ENCODE measurements at regions not wholly inside any gene's neighbourhood (a gene's known extent, or its start where the extent isn't known, plus 50 kb on each side); places are given as distances from the start of the nearest gene placed in this dataset.

DNA sequence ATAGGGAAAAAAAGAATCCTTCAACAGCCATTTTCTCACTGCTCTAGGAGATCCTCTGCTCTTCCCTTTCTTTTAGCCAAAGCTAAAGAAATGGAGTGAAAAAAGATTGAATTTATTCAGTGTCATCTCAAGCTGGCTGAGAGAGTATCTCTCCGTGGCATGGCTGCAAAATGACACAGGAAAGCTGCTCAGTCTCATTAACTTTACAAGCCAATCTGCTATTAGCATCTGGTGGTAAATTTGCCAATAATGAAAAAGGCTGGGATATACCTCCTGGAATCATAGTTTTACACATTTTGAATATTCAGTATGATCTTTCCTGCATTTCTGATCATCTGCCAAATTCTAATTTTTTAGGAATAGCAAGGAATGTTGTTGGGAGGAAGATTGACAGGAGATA, 176.8 kb upstream of the CHRM3 start:
- WGBS (ENCODE audit: missing lambda C conversion rate), result 42% methylated on average over 1 of the region's 1 CpG
- ChIA-PET POLR2A (no interaction called here), CTCF (no interaction called here)
- H3K4me1 ChIP-seq, result no peaks in the 10 kb centered on the region
- no peak overlapping the region for H3K4me2 ChIP-seq
- no peak overlapping the region for H3K4me3 ChIP-seq
- no peak for FAIRE-seq
- no peak for TF ChIP-seq JUNB (IDR thresholded peaks at IDR 0.05)
- TF ChIP-seq POLR2AphosphoS2 (conservative IDR thresholded peaks at IDR 0.05; ENCODE audit: low read length), result no peak
- TF ChIP-seq, protein P1, sequence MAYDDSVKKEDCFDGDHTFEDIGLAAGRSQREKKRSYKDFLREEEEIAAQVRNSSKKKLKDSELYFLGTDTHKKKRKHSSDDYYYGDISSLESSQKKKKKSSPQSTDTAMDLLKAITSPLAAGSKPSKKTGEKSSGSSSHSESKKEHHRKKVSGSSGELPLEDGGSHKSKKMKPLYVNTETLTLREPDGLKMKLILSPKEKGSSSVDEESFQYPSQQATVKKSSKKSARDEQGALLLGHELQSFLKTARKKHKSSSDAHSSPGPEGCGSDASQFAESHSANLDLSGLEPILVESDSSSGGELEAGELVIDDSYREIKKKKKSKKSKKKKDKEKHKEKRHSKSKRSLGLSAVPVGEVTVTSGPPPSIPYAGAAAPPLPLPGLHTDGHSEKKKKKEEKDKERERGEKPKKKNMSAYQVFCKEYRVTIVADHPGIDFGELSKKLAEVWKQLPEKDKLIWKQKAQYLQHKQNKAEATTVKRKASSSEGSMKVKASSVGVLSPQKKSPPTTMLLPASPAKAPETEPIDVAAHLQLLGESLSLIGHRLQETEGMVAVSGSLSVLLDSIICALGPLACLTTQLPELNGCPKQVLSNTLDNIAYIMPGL (CRISPR knock-in tag; IDR thresholded peaks at IDR 0.05; ENCODE audit: borderline replicate concordance), result no peak
- TF ChIP-seq ZFP36 (IDR thresholded peaks at IDR 0.05; ENCODE audit: borderline replicate concordance, partially characterized antibody), result no peak
- no peak for TF ChIP-seq ELK1 (IDR thresholded peaks at IDR 0.05; ENCODE audit: low read depth, low read length)
- TF ChIP-seq HES2 (IDR thresholded peaks at IDR 0.05), result no peak
- TF ChIP-seq ZSCAN20 (CRISPR knock-in tag; IDR thresholded peaks at IDR 0.05), result no peak
- TF ChIP-seq ZNF302 (CRISPR knock-in tag; IDR thresholded peaks at IDR 0.05), result no peak
- no peak for TF ChIP-seq HOXB5 (CRISPR knock-in tag; IDR thresholded peaks at IDR 0.05)
- no peak overlapping the region for H3K27ac ChIP-seq
- H3K9me3 ChIP-seq, result no peaks in the 10 kb centered on the region
- no peak for DNase-seq (ENCODE audit: low read depth in 1 of 2, low spot score in 1 of 2)
- ATAC-seq, result no peak

- Histone ChIP-seq H3K27ac (no peak overlapping the region), H3K4me1 (no peaks in the 10 kb centered on the region), H3K9me3 (no peaks in the 10 kb centered on the region), H3K4me3 (no peak overlapping the region), H3K4me2 (no peak overlapping the region)
- TF ChIP-seq HES2 (IDR thresholded peaks at IDR 0.05), result no peak
- TF ChIP-seq REST (IDR thresholded peaks at IDR 0.05), result no peak
- TF ChIP-seq NFE2L2 (conservative IDR thresholded peaks at IDR 0.05; ENCODE audit: low read length), result no peak
- TF ChIP-seq HEYL (CRISPR knock-in tag; IDR thresholded peaks at IDR 0.05), result no peak
- no peak for TF ChIP-seq BCL3 (IDR thresholded peaks at IDR 0.05)
- no peak for TF ChIP-seq CEBPB (IDR thresholded peaks at IDR 0.05)
- no peak for TF ChIP-seq NPAS2 (CRISPR knock-in tag; IDR thresholded peaks at IDR 0.05; ENCODE audit: borderline replicate concordance)
- TF ChIP-seq JUNB (IDR thresholded peaks at IDR 0.05), result no peak
- TF ChIP-seq CHD2 (IDR thresholded peaks at IDR 0.05; ENCODE audit: low read length, partially characterized antibody), result no peak
- no peak for TF ChIP-seq CBX8 (IDR thresholded peaks at IDR 0.05)
- 52% methylated on average over 2 of the region's 2 CpGs for WGBS (ENCODE audit: missing lambda C conversion rate)
- FAIRE-seq (no peak), ATAC-seq (no peak), DNase-seq (ENCODE audit: low read depth in 1 of 2, low spot score in 1 of 2) (no peak)
- CTCF ChIA-PET, result no interaction called here
- POLR2A ChIA-PET, result no interaction called here
These were observed 182.0 kb upstream of the CHRM3 start for GRCh38 chr1:239204401-239204800.
